IPS-NIHi11 (cell line): ENCODE measurements at regions not wholly inside any gene's neighbourhood (a gene's known extent, or its start where the extent isn't known, plus 50 kb on each side); places are given as distances from the start of the nearest gene placed in this dataset.
"Not testable (repeated sequence)": the region's sequence is repeated elsewhere in the genome, so short reads cannot be mapped to it uniquely, and the experiment has no call there.

Experiments
- DNase-seq: peaks from one replicate; pipeline ENCODE4 v3.0.0; 2012; ENCODE audit warnings: mixed read lengths, low spot score

DNA sequence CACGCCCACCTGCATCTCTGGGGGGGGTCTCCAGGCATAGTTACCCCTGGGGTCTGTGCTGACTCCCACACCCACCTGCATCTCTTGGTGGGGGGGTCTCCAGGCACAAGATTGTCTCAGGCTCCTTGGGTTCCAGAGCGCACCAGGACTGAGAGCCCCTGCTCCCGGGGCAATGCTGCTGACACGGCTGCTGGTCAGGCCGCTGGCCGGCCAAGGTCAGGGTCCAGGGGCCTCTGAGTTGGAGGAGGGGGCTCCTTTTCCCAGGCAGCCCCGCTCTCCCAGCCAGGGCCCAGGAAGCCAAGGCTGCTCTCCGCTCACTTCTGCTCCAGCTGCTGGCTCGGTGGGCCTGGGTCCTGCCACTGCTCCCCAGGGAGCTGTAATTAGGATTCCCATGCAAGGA is 77.3 kb upstream of the SFSWAP start:
- not testable (repeated sequence) for DNase-seq

DNA sequence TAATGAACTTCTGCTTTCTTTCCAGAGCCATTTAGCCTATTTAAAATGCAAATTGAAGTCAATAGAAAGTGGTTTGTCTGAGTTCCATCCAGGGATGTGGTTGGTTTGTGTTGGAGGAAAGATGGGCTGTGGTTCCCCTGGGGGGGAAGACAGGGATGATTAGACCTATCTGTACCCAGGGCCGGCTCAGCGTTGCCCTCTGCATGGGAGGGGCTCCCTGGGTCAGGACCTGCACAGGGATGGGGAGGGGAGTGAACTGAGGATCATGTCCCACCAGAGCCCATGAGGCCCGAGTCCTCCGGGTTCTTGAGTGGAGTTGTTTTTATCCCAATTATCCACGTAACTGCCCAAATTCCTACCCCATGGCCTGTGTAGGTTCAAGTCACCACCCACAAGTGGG is 76.9 kb upstream of the SFSWAP start:
- no peak for DNase-seq

- DNase-seq, result not testable (repeated sequence)
Measured at GRCh38 chr12:131635012-131635411, 75.9 kb upstream of the SFSWAP start.

GRCh38 chr12:131635491-131636122 is 75.3 kb upstream of the SFSWAP start:
- no peak for DNase-seq

GRCh38 chr12:131636266-131636665 is 74.6 kb upstream of the SFSWAP start:
- no peak for DNase-seq

DNA sequence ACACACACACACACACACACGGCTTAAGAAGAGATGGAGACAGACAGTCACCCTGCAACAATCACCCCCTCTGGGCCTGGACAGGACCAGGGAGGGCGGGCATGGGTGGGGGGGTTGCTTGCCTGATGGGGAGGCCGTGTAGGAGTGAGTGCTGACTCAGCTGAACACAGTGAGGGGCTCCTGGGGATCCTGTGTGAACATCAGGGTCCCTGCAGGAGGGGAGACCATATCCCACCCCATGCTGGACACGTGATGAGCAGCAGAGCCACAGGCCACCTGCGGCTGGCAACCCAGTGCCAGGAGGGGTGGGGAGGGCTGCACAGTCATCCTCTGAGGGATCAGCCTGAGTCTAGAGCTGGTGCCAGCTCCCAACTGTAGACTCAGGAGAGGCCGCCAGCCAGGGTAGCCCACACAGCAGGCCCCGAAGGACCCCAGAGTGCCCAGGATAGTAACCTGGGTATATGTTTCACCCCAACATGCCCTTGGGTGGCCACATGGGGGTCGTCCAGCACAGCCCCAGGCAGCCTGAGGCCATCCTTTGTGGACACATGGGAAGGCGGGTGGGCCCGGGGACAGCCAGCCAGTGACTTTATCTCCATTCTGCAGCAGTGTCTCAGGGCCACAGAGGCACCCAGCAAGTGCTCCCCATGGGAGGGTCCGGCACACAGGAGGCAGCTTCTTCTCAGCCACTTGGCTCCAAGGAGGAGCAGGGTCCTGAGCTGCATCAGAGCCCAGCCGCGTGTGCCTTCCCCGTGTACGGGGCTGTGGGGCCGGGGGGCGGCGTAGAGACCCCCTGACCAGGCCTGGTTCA is 73.7 kb upstream of the SFSWAP start:
- DNase-seq, result no peak

GRCh38 chr12:131637986-131638385 is 72.9 kb upstream of the SFSWAP start:
- DNase-seq, result no peak

DNA sequence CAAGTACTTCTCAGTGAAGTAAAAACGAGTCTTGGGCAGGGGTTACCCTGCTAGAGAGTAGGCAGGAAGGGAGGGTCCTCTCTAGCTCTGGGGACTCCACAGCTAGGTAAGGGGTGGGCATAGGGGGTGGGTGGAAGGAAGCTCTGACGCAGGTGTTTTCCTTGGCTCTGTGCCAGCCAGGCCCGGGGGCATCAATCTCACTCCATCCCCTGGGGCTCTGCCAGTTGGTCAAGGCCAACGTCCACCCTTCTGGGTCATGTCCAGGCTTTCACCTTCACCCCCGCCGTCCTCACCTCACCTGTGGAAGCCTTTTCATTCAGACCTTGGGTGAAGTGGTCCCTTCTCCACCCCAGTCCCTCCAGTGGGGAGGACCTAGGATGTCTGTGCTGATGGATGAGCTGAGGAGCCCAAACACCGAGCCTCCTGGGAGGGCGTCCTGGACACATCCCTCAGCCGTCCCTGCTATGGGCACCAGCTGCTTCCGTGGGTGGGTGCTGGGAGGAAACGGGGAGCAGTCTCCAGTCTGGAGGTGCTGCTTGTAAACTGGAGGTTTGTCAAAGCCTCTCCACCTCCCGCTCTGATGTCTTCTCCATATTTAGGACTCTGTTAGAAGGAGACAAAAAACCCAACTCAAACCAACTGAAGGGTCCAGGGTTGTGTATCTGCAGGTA is 71.5 kb upstream of the SFSWAP start:
- no peak for DNase-seq

DNA sequence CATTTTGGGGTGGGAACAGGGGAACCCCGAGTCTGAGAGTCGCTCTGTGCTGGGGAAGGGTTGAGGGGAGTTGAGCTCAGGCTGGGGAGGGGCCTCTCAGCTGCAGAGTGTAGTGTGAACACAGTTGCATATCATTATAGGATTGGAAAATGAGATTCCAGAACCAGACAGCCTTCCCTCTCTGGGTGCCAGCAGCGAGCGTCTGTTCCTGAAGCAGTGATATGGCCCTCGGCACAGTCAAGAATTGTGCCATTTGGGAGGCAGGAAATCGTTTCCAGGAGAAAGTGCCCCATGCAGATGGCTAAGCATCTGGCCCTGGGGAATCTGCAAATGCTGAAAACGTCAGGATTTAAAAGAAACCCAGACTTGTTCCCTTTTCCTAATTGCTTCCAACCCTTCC is 70.4 kb upstream of the SFSWAP start:
- DNase-seq, result no peak

DNA sequence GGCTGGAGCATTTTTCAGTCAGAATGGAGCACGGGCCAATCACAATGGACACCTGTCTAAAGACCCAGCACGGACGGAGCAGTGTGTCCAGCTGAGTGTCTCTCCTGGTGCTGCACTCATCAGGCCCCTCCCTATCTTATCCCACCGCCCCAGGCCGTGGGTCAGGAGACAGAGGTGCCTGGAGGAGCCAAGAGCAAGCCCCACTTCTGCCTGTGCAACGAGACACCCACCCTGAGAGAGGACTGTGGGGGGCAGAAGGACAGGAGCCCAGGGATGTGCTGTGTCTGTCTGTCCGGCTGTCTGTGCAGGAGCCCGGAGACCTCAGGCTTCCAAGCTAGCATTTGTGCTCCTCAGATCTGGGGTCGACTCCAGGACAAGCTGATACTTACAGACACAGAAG is 69.6 kb upstream of the SFSWAP start:
- DNase-seq, result no peak

DNA sequence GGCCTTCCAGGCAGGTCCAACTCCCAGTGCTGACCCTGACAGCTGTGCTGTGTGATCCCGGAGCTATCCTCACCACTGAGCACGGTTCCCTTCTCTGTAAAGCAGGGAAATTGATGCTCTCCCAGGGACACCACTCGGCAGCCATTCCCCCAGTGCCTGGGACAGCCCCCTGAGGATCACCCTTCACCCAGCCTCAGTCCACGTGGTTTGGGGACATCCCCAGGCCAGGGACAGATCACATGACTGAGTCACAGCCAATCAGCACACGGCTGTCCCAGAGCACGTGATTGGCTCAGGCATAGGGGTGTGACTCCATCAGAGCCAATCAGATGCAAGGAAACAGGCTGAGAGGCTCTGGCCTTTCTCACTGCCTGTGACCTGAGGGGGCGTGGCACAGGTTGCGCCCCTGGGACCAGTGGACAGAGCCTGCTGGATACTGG is 68.8 kb upstream of the SFSWAP start:
- peak; percentile 76 for DNase-seq

DNA sequence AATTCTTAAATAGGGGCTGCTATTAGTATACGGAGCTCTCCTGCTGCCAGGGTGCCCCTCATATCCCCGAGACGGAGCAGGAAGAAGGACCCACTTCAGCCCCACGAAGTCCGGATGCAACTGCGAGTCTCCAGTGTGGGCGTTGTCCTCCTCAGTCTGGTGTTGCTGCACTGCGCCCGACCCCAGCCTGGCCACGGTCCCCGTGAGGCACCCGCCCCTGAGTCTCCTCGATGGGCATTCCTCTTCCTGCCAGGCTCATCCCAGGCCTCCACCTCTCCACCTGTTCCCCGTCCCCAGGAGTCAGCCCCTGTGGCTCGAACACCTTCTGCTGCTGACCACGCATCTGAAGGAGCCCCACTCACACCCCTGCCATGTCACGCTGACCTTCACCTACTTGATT is 68.1 kb upstream of the SFSWAP start:
- no peak for DNase-seq

- DNase-seq, result no peak
Measured at GRCh38 chr12:131643631-131644452, 67.0 kb upstream of the SFSWAP start.

GRCh38 chr12:131644481-131644880 is 66.4 kb upstream of the SFSWAP start:
- no peak for DNase-seq

GRCh38 chr12:131644917-131645316 is 66.0 kb upstream of the SFSWAP start:
- not testable (repeated sequence) for DNase-seq

GRCh38 chr12:131645557-131645956 is 65.3 kb upstream of the SFSWAP start:
- not testable (repeated sequence) for DNase-seq

GRCh38 chr12:131646444-131646843 is 64.4 kb upstream of the SFSWAP start:
- not testable (repeated sequence) for DNase-seq

GRCh38 chr12:131647667-131648066 is 63.2 kb upstream of the SFSWAP start:
- no peak for DNase-seq

DNA sequence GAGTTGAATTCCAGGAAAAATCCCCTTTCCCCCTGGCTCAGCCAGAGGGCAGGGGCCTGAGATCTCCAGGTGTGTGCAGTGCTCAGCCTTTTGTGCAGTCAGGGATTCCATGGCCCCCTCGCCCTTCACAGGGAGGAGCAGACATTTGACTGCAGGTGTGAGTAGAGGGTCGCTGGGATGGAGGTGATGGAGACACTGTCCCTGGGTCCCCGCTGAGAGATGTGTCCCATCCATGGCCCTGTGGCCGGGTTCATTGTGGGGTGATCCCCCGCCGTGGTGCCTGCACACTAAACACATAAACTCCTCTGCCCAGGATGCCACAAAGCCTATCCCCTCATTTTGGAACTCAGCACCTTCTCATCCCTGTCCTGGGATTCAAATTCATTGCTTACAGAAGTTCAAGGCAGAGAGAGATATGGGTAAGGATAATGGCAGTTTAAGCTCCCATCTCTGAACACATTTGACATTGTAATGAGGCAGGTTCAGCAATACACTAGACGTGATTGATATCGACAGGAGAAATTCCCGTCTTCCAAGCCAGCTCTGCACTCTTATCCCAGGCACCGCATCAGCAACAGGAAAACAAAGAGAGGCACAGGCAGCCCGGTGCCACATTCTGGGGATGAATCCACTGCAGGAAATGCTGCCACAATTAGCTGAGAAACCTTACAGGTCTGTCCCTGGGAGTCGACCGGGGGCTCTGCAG is 55.3 kb upstream of the SFSWAP start:
- DNase-seq, result not testable (repeated sequence)

DNA sequence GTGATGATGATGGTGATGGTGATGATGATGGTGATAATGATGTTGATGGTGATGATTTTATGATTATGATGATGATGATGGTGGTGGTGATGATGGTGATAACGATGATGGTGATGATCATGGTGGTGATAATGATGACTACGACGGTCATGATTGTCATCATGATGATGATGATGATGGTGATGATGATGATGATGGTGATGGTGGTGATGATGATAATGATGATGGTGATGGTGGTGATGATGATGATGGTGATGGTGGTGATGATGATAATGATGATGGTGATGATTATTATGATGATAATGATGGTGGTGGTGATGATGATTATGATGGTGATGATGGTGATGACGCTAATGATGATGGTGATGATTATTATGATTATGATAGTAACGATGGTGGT is 54.1 kb upstream of the SFSWAP start:
- not testable (repeated sequence) for DNase-seq

GRCh38 chr12:131658605-131659004 is 52.3 kb upstream of the SFSWAP start:
- not testable (repeated sequence) for DNase-seq
